Neural crest cell (in vitro differentiated cells): ENCODE measurements at regions not wholly inside any gene's neighbourhood (a gene's known extent, or its start where the extent isn't known, plus 50 kb on each side); places are given as distances from the start of the nearest gene placed in this dataset.

Source experiments
- DNase-seq: peaks from one replicate; pipeline ENCODE4 v3.0.0; 2021; ENCODE audit warnings: low read depth, mixed read lengths, low spot score
- H3K27ac Mint-ChIP-seq: one replicate; pipeline ENCODE4 v1.8.0; 2021; ENCODE audit warnings: mild to moderate bottlenecking, mixed read lengths; ENCODE audit not compliant: unreplicated experiment
- H3K27me3 Mint-ChIP-seq: 2 replicates; pipeline ENCODE4 v1.8.0; 2021; ENCODE audit warnings: low read depth, mild to moderate bottlenecking, mixed read lengths
- H3K36me3 Mint-ChIP-seq: 2 replicates; pipeline ENCODE4 v1.8.0; 2021; ENCODE audit warnings: low read depth, mild to moderate bottlenecking, mixed read lengths
- H3K4me1 Mint-ChIP-seq: 2 replicates; pipeline ENCODE4 v1.8.0; 2021; ENCODE audit warnings: mixed read lengths
- H3K4me3 Mint-ChIP-seq: one replicate; pipeline ENCODE4 v1.8.0; 2021; ENCODE audit warnings: mild to moderate bottlenecking, mixed read lengths
- H3K9me3 Mint-ChIP-seq: 2 replicates; pipeline ENCODE4 v1.8.0; 2021; ENCODE audit warnings: mixed read lengths
- CTCF ChIP-seq: fragments of 200-600 bp; sonication (generic); conservative IDR thresholded peaks from 2 replicates; pipeline ENCODE4 v1.5.0; 2021; ENCODE audit warnings: antibody characterized with exemption, mild to moderate bottlenecking

DNA sequence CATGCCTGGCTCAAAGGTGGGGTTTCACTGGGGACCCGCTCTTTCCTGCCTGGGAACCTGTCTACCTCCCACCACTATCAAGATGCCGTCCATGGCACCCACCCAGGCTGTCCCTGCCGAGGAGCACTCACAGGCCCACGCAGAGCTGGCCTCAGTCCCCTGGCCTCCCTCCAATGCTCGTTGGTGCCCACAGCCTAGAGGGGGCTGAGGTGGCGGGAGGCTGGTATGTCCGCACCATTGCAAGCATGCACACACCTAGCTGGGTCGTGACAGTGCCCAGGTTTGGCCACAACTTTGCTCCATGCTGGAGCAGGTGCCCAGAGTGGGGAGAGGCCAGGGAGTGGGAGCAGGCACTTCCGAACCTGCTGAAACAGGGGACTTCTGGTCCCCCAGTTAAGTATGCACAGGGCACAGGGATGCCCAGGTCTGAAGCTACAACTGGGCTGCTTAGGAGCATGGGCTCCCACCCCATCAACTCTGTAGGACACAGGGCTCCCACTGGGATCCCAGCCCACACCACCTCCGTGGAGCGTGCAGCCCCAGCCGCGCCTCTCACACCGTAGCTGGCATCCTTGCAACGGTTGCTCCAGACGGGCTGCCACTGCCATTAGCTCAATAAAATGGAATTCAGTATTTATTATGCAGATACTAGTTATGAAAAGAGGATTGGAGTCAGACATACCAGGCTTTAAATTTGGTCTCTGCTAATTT, 1376.1 kb upstream of the TENM3 start:
- Mint-ChIP-seq H3K4me1 (peaks cover 4% of the 10 kb centered on the region), H3K9me3 (peaks cover 8% of the 10 kb centered on the region), H3K27ac (no peak overlapping the region), H3K27me3 (no peaks in the 10 kb centered on the region), H3K4me3 (no peak overlapping the region), H3K36me3 (no peaks in the 10 kb centered on the region)
- DNase-seq = no peak
- no peak for TF ChIP-seq CTCF

GRCh38 chr4:180870623-180871022, 1372.6 kb upstream of the TENM3 start:
- no peaks in the 10 kb centered on the region for H3K27me3 Mint-ChIP-seq
- no peaks in the 10 kb centered on the region for H3K4me1 Mint-ChIP-seq
- no peak overlapping the region for H3K27ac Mint-ChIP-seq
- TF ChIP-seq CTCF = no peak
- peaks cover 13% of the 10 kb centered on the region for H3K9me3 Mint-ChIP-seq
- peaks cover 2% of the 10 kb centered on the region for H3K36me3 Mint-ChIP-seq
- no peak for DNase-seq
- H3K4me3 Mint-ChIP-seq = no peak overlapping the region

DNA sequence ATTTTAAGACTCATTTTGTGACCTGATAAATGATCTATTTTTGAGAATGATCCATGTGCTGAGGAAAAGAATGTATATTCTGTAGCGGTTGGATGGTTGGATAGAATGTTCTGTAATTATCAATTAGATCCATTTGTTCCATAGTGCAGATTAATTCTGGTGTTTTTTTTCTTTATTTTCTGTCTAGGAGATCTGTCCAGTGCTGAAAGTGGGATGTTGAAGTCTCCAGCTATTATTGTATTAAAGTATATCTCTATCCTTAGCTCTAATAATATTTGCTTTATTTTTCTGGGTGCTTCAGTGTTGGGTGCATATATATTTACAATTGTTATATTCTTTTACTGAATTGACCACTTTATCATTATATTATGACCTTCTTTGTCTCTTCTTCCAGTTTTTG, 1344.9 kb upstream of the TENM3 start:
- Mint-ChIP-seq H3K9me3 (peaks cover 4% of the 10 kb centered on the region), H3K27ac (no peak overlapping the region), H3K4me3 (no peak overlapping the region), H3K4me1 (no peaks in the 10 kb centered on the region), H3K27me3 (no peaks in the 10 kb centered on the region), H3K36me3 (no peaks in the 10 kb centered on the region)
- no peak for DNase-seq
- TF ChIP-seq CTCF = no peak

DNA sequence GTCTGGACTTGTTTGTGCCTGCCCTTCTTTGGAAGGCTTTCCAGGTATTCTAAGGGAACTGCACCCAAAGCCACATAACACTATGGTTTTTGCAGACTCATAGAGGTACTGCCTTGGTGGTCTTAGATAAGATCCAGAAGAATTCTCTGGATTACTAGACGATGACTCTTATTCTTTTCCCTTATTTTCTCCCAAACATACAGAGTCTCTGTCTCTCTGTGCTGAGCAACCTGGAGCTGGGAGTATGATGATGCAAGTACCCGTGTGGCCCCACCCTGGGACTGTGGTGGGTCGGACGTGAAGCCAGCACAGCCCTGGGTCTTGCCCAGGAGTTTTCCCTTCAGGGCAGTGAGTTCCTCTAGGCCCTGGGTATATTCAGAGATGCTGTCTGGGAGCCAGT, 1342.4 kb upstream of the TENM3 start:
- no peaks in the 10 kb centered on the region for H3K4me1 Mint-ChIP-seq
- peaks cover 4% of the 10 kb centered on the region for H3K9me3 Mint-ChIP-seq
- no peak overlapping the region for H3K27ac Mint-ChIP-seq
- no peak for TF ChIP-seq CTCF
- DNase-seq = no peak
- H3K4me3 Mint-ChIP-seq = no peak overlapping the region
- H3K36me3 Mint-ChIP-seq = no peaks in the 10 kb centered on the region
- H3K27me3 Mint-ChIP-seq = no peaks in the 10 kb centered on the region

- H3K4me1 Mint-ChIP-seq = no peaks in the 10 kb centered on the region
- peak; percentile 36 for TF ChIP-seq CTCF
- no peaks in the 10 kb centered on the region for H3K36me3 Mint-ChIP-seq
- peaks cover 6% of the 10 kb centered on the region for H3K9me3 Mint-ChIP-seq
- no peak overlapping the region for H3K4me3 Mint-ChIP-seq
- H3K27me3 Mint-ChIP-seq = no peaks in the 10 kb centered on the region
- H3K27ac Mint-ChIP-seq = no peak overlapping the region
- DNase-seq = no peak
These were observed 1333.9 kb upstream of the TENM3 start for GRCh38 chr4:180909279-180909678.
